ENCODE measurements at regions not wholly inside any gene's neighbourhood (a gene's known extent, or its start where the extent isn't known, plus 50 kb on each side); places are given as distances from the start of the nearest gene placed in this dataset.

DNA sequence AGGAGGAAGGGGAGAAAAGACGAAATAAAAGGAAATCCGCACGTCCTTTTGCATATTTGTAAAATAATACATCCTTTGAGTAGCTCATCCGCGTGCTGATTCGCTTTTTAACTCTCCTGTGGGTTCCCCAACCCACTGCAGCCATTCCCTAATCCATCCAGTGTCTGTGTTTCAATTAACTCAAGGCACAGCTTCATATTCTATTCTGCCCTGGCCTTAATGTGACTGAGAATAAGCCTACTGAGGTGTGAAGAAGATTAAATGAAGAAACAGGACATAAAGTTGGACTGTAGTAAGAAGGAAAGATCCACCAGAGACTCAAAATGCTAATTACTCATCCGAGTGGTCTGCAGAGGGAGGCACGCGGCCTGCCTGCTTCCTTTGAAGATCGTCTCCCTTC, 161.4 kb upstream of the SH3BP4 start:
- no peak for TF ChIP-seq CTCF (tag by site-specific recombination; IDR thresholded peaks at IDR 0.05)
- TF ChIP-seq, protein P1, sequence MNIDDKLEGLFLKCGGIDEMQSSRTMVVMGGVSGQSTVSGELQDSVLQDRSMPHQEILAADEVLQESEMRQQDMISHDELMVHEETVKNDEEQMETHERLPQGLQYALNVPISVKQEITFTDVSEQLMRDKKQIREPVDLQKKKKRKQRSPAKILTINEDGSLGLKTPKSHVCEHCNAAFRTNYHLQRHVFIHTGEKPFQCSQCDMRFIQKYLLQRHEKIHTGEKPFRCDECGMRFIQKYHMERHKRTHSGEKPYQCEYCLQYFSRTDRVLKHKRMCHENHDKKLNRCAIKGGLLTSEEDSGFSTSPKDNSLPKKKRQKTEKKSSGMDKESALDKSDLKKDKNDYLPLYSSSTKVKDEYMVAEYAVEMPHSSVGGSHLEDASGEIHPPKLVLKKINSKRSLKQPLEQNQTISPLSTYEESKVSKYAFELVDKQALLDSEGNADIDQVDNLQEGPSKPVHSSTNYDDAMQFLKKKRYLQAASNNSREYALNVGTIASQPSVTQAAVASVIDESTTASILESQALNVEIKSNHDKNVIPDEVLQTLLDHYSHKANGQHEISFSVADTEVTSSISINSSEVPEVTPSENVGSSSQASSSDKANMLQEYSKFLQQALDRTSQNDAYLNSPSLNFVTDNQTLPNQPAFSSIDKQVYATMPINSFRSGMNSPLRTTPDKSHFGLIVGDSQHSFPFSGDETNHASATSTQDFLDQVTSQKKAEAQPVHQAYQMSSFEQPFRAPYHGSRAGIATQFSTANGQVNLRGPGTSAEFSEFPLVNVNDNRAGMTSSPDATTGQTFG (tag by site-specific recombination; IDR thresholded peaks at IDR 0.05; ENCODE audit: borderline replicate concordance): no peak
- no peak for TF ChIP-seq PBX3 (CRISPR knock-in tag; IDR thresholded peaks at IDR 0.05)

Data from HEK293 (cell line).